ENCODE measurements at regions not wholly inside any gene's neighbourhood (a gene's known extent, or its start where the extent isn't known, plus 50 kb on each side); places are given as distances from the start of the nearest gene placed in this dataset.

- TF ChIP-seq POLR2A (IDR thresholded peaks at IDR 0.05; ENCODE audit: low read depth): no peak
- no peak for TF ChIP-seq CTCF (IDR thresholded peaks at IDR 0.05)
These were observed 456.9 kb upstream of the JAG1 start for GRCh38 chr20:11130554-11131166.
